OCI-LY7 (cell line): ENCODE measurements at regions not wholly inside any gene's neighbourhood (a gene's known extent, or its start where the extent isn't known, plus 50 kb on each side); places are given as distances from the start of the nearest gene placed in this dataset.

Experiments
- BruUV-seq: library from RNA; stranded (reverse); fragments of 400-500 nt; replicated peaks from 2 replicates; lab custom pipeline; 2021; lab: Mats Ljungman, UMichigan
- CTCF ChIA-PET: fragments of 300-600 bp; sonication (Branson Sonifier 250); formaldehyde crosslinking; loops from one replicate; lab custom pipeline; 2022; ENCODE audit warnings: antibody characterized with exemption; ENCODE audit not compliant: unreplicated experiment; lab: Charles Lee
- POLR2A ChIA-PET: fragments of 300-600 bp; sonication (Branson Sonifier 250); formaldehyde crosslinking; loops from one replicate; lab custom pipeline; 2022; ENCODE audit warnings: antibody characterized with exemption; lab: Charles Lee
- DNase-seq: peaks from one replicate; pipeline ENCODE4 v3.0.0-alpha.2; 2015; ENCODE audit warnings: low spot score
- H2AFZ ChIP-seq: fragments of 200-600 bp; sonication (generic), shearing (Covaris generic); 2 replicates; pipeline ENCODE4 v1.6.1; 2014; ENCODE audit warnings: mild to moderate bottlenecking, antibody characterized with exemption, low read length, moderate library complexity
- H3K27ac ChIP-seq: fragments of 200-600 bp; sonication (generic); 2 replicates; pipeline ENCODE4 v1.5.1; 2014; ENCODE audit warnings: mixed run types, low read depth, mild to moderate bottlenecking, moderate library complexity, low read length, inconsistent platforms; ENCODE audit not compliant: poor library complexity, severe bottlenecking
- H3K36me3 ChIP-seq: fragments of 200-600 bp; sonication (generic); 2 replicates; pipeline ENCODE4 v1.6.1; 2014; ENCODE audit warnings: mild to moderate bottlenecking, antibody characterized with exemption, low read length, moderate library complexity, mixed read lengths; ENCODE audit not compliant: insufficient read depth
- H3K4me1 ChIP-seq: fragments of 200-600 bp; sonication (generic); 2 replicates; pipeline ENCODE4 v1.5.1; 2014; ENCODE audit warnings: mild to moderate bottlenecking, low read length; ENCODE audit not compliant: insufficient read depth, poor library complexity, severe bottlenecking
- H3K4me2 ChIP-seq: fragments of 200-600 bp; sonication (generic); 2 replicates; pipeline ENCODE4 v1.6.1; 2014; ENCODE audit warnings: mild to moderate bottlenecking, low read length
- H3K4me3 ChIP-seq: fragments of 200-600 bp; sonication (generic); 2 replicates; pipeline ENCODE4 v1.5.1; 2014; ENCODE audit warnings: mild to moderate bottlenecking, low read depth, low read length; ENCODE audit not compliant: poor library complexity, severe bottlenecking
- H3K79me2 ChIP-seq: fragments of 200-600 bp; sonication (generic); 2 replicates; pipeline ENCODE4 v1.6.1; 2016; ENCODE audit warnings: low read depth, mild to moderate bottlenecking, low read length, moderate library complexity, mixed read lengths; ENCODE audit not compliant: insufficient read depth
- H3K9me2 ChIP-seq: fragments of 200-600 bp; sonication (generic); 2 replicates; pipeline ENCODE4 v1.6.1; 2016; ENCODE audit warnings: mild to moderate bottlenecking, low read length, mixed read lengths; ENCODE audit not compliant: insufficient read depth
- H3K9me3 ChIP-seq: fragments of 200-600 bp; sonication (generic); 2 replicates; pipeline ENCODE4 v1.6.1; 2014; ENCODE audit warnings: mild to moderate bottlenecking, mixed run types, low read length, mixed read lengths
- H4K20me1 ChIP-seq: fragments of 200-600 bp; sonication (generic); 2 replicates; pipeline ENCODE4 v1.6.1; 2014; ENCODE audit warnings: mild to moderate bottlenecking, antibody characterized with exemption, low read length, moderate library complexity, mixed read lengths; ENCODE audit not compliant: insufficient read depth
- EZH2phosphoT487 ChIP-seq: fragments of 200-600 bp; sonication (generic); IDR thresholded peaks from 2 replicates; pipeline ENCODE4 v1.6.1; 2018; ENCODE audit warnings: low read depth, borderline replicate concordance, mild to moderate bottlenecking, mixed run types, antibody characterized with exemption, low read length, moderate library complexity, mixed read lengths
- intact Hi-C: fragments of 100-400 bp; cut with micrococcal nuclease; formaldehyde crosslinking; loops from one replicate; pipeline ENCODE4 v1.10.0; 2022; ENCODE audit not compliant: unreplicated experiment
- TF ChIP-seq, protein P1 (sequence below): fragments of 200-600 bp; sonication (generic); conservative IDR thresholded peaks from 2 replicates; pipeline ENCODE4 v1.5.1; 2014; ENCODE audit warnings: mild to moderate bottlenecking, antibody characterized with exemption, low read length, moderate library complexity, mixed read lengths

DNA sequence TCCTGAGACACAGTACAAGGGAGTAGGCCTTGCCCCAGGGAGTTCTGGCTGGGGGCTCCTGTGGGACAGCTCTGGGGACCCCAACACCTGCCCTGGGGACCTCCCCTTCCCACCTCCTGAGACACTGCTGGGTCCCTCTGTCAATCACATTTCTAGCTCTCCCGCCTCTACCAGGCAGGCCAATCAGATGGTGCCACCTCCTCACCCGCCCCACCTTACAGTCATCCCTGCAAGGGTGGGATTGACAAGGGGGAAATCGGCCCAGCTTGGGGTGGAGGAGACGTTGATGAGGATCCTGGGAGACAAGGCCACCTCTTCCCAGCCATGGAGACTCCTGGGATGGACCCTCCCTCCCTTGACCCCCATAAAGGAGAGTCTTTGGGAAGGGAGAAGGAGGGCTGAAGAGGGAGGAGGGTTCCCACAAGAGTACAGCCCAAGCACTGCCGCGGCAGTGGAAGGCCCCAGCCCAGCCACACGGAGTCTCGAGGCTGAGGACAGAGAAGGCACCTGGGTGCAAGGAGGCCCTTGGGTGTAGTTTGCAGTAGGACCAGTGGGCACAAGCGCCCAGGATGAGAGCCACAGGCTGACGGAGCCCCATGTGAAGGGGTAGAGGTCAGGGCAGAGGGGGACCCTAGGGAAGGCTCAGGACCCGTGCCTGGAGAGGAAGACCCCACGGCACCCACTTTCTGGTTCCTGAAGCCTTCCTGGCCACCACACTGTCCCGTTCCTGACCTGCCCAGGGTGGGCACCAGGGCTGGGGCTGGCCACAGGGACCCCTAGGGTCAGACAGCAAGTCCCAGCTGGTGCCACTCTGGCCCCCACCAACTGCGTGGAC is 109.9 kb upstream of the OTOS start:
- TF ChIP-seq EZH2phosphoT487: no peak
- TF ChIP-seq, protein P1, sequence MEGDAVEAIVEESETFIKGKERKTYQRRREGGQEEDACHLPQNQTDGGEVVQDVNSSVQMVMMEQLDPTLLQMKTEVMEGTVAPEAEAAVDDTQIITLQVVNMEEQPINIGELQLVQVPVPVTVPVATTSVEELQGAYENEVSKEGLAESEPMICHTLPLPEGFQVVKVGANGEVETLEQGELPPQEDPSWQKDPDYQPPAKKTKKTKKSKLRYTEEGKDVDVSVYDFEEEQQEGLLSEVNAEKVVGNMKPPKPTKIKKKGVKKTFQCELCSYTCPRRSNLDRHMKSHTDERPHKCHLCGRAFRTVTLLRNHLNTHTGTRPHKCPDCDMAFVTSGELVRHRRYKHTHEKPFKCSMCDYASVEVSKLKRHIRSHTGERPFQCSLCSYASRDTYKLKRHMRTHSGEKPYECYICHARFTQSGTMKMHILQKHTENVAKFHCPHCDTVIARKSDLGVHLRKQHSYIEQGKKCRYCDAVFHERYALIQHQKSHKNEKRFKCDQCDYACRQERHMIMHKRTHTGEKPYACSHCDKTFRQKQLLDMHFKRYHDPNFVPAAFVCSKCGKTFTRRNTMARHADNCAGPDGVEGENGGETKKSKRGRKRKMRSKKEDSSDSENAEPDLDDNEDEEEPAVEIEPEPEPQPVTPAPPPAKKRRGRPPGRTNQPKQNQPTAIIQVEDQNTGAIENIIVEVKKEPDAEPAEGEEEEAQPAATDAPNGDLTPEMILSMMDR: no peak
- Histone ChIP-seq H3K4me2 (no peak overlapping the region), H2AFZ (no peak overlapping the region), H3K79me2 (no peaks in the 10 kb centered on the region), H3K36me3 (no peaks in the 10 kb centered on the region), H3K9me2 (no peaks in the 10 kb centered on the region), H3K4me3 (no peak overlapping the region), H3K27ac (no peak overlapping the region), H3K9me3 (no peaks in the 10 kb centered on the region), H3K4me1 (no peaks in the 10 kb centered on the region), H4K20me1 (no peaks in the 10 kb centered on the region)
- POLR2A ChIA-PET: no interaction called here
- intact Hi-C loops: no loop called here
- CTCF ChIA-PET: no interaction called here
- BruUV-seq: no TSS peak
- DNase-seq: no peak

DNA sequence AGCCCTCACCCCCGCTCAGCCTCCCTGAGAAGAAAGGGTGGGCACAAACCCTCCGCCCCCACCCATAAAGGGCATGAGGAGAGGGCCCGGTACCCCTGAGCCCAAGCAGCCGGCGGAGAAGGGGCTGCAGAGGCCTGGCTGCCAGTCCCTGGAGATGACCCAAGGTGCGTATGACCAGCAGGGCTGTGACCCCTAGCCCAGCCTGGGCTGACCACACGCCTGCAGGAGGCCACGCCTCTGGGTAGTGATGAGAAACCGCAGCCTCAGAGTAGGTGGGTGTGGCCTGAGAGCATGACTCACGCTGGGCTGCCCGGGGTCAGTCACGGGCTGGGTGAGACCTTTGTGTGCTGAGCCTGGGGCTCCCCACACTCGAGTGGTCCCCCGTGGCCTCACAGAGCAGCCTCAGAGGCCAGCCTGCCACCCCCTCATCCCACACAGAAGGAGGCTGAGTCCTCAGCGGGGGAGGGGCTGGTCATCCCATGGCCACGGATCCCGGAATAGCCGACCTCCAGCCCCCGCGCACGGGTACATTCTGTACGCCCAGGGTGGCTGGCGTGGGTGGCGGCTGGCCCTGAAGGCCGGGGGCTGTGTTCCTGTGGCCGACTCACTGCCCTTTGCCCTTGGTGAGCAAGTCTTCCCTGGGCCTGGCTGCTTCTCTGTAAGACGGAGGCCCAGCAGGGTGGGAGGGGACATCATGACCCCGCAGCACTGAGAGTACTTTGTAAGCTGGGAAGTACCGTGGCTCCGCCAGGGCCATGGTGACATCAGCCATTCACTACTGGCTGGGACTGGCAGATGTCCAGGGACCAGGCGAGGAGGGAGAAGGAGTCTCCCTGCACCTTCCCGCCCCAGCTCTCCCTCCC is 110.8 kb upstream of the OTOS start:
- no peaks in the 10 kb centered on the region for H3K9me3 ChIP-seq
- H3K27ac ChIP-seq: no peak overlapping the region
- no peaks in the 10 kb centered on the region for H3K9me2 ChIP-seq
- H3K4me3 ChIP-seq: no peak overlapping the region
- no peak for TF ChIP-seq EZH2phosphoT487
- no peak for DNase-seq
- H3K79me2 ChIP-seq: no peaks in the 10 kb centered on the region
- no TSS peak for BruUV-seq
- CTCF ChIA-PET: no interaction called here
- no peaks in the 10 kb centered on the region for H3K4me1 ChIP-seq
- POLR2A ChIA-PET: interaction anchor here (0.6 kb wide), 1 partner anchor 31 kb away, joined by 4 read pairs; no protein-coding TSS in a partner anchor
- H2AFZ ChIP-seq: no peak overlapping the region
- H3K4me2 ChIP-seq: no peak overlapping the region
- H3K36me3 ChIP-seq: no peaks in the 10 kb centered on the region
- intact Hi-C loops: no loop called here
- no peaks in the 10 kb centered on the region for H4K20me1 ChIP-seq

DNA sequence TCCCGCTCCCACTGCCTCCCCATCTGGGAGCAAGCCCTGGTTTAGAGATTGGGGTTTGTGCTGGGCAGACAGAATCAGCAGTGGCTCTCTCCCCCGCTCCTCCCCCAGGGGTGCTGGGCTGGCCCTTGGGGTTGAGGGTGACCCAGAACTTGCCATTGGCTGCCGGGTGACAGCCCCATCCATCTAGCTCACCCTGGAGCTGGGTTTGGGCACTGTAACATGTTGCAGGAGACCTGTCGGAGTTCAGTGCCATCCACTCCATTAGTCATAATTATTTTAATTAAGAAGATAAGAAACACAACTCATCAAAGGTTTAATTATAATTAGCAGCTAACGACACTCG is 111.4 kb upstream of the OTOS start:
- H3K4me3 ChIP-seq: no peak overlapping the region
- no peak overlapping the region for H3K27ac ChIP-seq
- POLR2A ChIA-PET: interaction anchor here (0.6 kb wide), 1 partner anchor 32 kb away, joined by 4 read pairs; no protein-coding TSS in a partner anchor
- H3K4me1 ChIP-seq: no peaks in the 10 kb centered on the region
- BruUV-seq: no TSS peak
- CTCF ChIA-PET: no interaction called here
- no peak overlapping the region for H3K4me2 ChIP-seq
- H3K9me2 ChIP-seq: no peaks in the 10 kb centered on the region
- H3K9me3 ChIP-seq: no peaks in the 10 kb centered on the region
- intact Hi-C loops: no loop called here
- H4K20me1 ChIP-seq: no peaks in the 10 kb centered on the region
- TF ChIP-seq, protein P1: no peak
- no peak for TF ChIP-seq EZH2phosphoT487
- no peaks in the 10 kb centered on the region for H3K36me3 ChIP-seq
- DNase-seq: no peak
- H3K79me2 ChIP-seq: no peaks in the 10 kb centered on the region
- no peak overlapping the region for H2AFZ ChIP-seq
